Epithelial cell of proximal tubule (primary cell): ENCODE measurements at regions not wholly inside any gene's neighbourhood (a gene's known extent, or its start where the extent isn't known, plus 50 kb on each side); places are given as distances from the start of the nearest gene placed in this dataset.

ENCODE experiments used
- DNase-seq: peaks from one replicate; pipeline ENCODE4 v3.0.0-alpha.2; 2011; ENCODE audit warnings: low read depth
- H3K4me3 ChIP-seq: 2 replicates; pipeline ENCODE4 v1.5.1; 2011; ENCODE audit warnings: low read depth, mild to moderate bottlenecking, low read length
- TF ChIP-seq, protein P1 (sequence below): conservative IDR thresholded peaks from 2 replicates; pipeline ENCODE4 v1.5.1; 2012; ENCODE audit warnings: low read depth, mild to moderate bottlenecking, low read length

DNA sequence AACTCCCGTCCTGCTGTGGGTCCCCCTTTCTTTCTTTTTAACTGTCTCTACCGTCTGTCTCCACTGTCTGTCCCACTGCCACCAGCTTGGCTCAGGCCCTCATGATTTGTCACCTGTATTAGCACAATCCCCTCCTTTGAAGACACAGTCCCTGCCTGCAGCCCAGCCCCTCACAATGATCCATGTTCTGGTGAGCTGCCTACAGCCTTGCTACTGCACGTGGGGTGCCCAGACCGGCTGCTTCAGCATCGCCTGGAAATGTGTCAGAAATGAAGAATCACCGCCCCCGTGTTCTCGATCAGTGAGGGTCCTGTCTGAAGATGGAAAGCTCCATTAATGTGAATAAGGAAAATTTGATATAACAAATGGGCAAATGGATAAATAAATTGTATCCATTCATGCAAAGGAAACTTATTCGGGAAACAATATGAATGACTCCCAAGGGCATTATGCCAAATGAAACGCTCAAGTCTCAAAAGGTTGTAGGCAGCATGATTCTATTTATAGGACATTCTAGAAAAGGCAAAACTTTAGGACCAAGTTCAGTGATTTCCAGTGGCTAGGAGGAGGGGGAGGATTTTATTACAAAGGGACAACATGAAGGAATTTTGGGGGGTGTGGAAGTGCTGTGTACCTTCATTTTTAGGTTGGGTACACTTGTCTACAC, 59.4 kb upstream of the CD83 start:
- DNase-seq: no peak
- no peak overlapping the region for H3K4me3 ChIP-seq
- TF ChIP-seq, protein P1, sequence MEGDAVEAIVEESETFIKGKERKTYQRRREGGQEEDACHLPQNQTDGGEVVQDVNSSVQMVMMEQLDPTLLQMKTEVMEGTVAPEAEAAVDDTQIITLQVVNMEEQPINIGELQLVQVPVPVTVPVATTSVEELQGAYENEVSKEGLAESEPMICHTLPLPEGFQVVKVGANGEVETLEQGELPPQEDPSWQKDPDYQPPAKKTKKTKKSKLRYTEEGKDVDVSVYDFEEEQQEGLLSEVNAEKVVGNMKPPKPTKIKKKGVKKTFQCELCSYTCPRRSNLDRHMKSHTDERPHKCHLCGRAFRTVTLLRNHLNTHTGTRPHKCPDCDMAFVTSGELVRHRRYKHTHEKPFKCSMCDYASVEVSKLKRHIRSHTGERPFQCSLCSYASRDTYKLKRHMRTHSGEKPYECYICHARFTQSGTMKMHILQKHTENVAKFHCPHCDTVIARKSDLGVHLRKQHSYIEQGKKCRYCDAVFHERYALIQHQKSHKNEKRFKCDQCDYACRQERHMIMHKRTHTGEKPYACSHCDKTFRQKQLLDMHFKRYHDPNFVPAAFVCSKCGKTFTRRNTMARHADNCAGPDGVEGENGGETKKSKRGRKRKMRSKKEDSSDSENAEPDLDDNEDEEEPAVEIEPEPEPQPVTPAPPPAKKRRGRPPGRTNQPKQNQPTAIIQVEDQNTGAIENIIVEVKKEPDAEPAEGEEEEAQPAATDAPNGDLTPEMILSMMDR: no peak

- DNase-seq: no peak
- TF ChIP-seq, protein P1: no peak
- H3K4me3 ChIP-seq: no peak overlapping the region
Observed at GRCh38 chr6:14058735-14059134, 58.8 kb upstream of the CD83 start.

DNA sequence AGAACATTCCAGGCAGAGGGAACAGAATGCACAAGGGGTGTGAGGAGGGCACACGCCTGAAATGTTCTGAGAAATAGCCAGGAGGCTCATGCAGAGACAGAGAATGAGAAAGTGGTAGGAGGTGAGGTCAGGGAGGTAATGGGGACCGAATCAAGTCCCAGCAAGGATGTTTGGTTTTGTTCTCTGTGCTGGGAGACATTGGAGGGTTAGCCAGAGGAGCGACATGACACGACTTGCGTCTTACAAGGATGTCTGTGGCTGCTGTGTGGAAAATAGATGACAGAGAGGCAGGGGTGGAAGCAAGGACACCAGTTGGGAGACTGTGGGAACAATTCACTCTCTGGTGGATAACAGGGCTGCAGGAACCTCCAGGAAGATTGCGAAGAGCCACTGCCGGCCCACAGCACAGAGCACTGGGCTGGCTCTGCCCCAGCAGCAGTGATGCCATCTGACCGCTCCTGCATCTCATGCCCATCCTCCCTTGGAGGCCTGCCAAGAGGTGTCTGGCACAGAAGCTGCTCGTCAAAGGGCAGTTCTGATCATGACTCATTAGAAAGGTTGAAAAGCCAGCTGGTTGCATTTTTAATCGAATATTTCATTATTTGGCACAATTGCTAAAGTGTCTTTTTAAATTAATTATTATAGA, 57.7 kb upstream of the CD83 start:
- TF ChIP-seq, protein P1: no peak
- DNase-seq: no peak
- H3K4me3 ChIP-seq: no peak overlapping the region

DNA sequence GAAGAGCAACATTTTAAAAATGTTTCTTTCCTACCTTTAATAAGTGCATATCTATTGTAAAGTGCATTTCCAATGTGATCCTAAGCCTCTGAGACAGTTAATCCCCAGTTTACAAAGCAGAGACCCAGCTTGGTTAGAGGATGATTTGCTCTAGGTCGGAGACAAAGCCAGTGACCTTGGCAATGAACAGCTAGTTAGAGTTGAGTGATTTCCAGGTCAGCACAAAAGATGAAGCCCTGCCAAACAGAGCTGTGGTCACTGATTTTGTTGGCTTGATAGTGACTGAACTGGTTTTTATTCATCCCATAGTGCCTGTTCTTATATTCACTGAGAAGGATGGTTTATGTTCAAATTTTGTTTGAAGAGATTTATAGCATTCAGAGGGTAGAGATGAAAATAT, 56.6 kb upstream of the CD83 start:
- TF ChIP-seq, protein P1: no peak
- DNase-seq: no peak
- no peak overlapping the region for H3K4me3 ChIP-seq

DNA sequence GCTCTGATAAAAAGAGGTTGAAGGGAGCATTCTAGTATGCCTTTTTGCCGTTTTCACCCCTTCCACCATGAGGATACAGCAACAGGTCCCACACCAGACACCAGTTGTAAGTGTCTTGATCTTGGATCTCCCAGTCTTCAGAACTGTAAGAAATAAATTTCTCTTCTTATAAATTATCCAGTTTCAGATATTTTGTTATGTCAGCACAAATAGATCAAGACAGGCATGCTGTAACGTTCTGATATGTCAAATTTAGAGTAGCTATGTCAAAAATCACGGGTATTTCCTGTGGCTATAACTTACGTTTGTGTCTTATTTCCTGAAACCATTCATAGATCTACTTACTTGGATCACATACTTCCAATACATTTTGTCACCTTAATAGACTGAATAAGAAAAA, 55.9 kb upstream of the CD83 start:
- TF ChIP-seq, protein P1: no peak
- H3K4me3 ChIP-seq: no peak overlapping the region
- DNase-seq: no peak

- no peak overlapping the region for H3K4me3 ChIP-seq
- no peak for DNase-seq
- TF ChIP-seq, protein P1: no peak
Observed at GRCh38 chr6:14062345-14063029, 55.1 kb upstream of the CD83 start.
